Ascending aorta (tissue), 2 donors: ENCODE measurements at regions not wholly inside any gene's neighbourhood (a gene's known extent, or its start where the extent isn't known, plus 50 kb on each side); places are given as distances from the start of the nearest gene placed in this dataset.

Experiments used
- DNase-seq, 2 donors: peaks; one replicate each; pipeline ENCODE4 v3.0.0-alpha.2; 2019; ENCODE audit warnings: low spot score in 2 of 2
- H3K27ac ChIP-seq, 2 donors: fragments of 200-600 bp; sonication (generic); one replicate each; pipeline ENCODE4 v1.5.1; 2016 to 2017; ENCODE audit warnings: mild to moderate bottlenecking in 1 of 2
- H3K27me3 ChIP-seq: fragments of 200-600 bp; sonication (generic); one replicate; pipeline ENCODE4 v1.5.1; 2017
- H3K36me3 ChIP-seq, 2 donors: fragments of 200-600 bp; sonication (generic); one replicate each; pipeline ENCODE4 v1.5.1; 2016
- H3K4me1 ChIP-seq, 2 donors: fragments of 200-600 bp; sonication (generic); one replicate each; pipeline ENCODE4 v1.5.1; 2016 to 2017; ENCODE audit warnings: mild to moderate bottlenecking in 1 of 2
- H3K4me3 ChIP-seq, 2 donors: fragments of 200-600 bp; sonication (generic); one replicate each; pipeline ENCODE4 v1.5.1; 2016 to 2017; ENCODE audit warnings: mild to moderate bottlenecking in 1 of 2
- H3K9me3 ChIP-seq, 2 donors: fragments of 200-600 bp; sonication (generic); one replicate each; pipeline ENCODE4 v1.5.1; 2016
- CTCF ChIP-seq, 3 experiments: fragments of 200-600 bp in 2 of 3; fragments of 450-650 bp in 1 of 3; sonication (generic) in 2 of 3; IDR thresholded peaks; one replicate each; pipeline ENCODE4 v1.5.1; 2016 to 2019; ENCODE audit warnings: antibody characterized with exemption in 3 of 3, mild to moderate bottlenecking in 1 of 3, moderate library complexity in 1 of 3
- intact Hi-C: fragments of 100-400 bp; cut with DNase I; formaldehyde crosslinking; loops from one replicate; pipeline ENCODE4 v1.15.1; 2023

GRCh38 chr20:7722564-7722963 is 217.7 kb downstream of the HAO1 start:
- intact Hi-C loops, result no loop called here
- no peaks in the 10 kb centered on the region for H3K36me3 ChIP-seq
- no peak overlapping the region for H3K27ac ChIP-seq
- H3K9me3 ChIP-seq, result no peaks in the 10 kb centered on the region
- no peak for TF ChIP-seq CTCF (IDR thresholded peaks at IDR 0.05)
- DNase-seq, result no peak
- H3K4me3 ChIP-seq, result no peak overlapping the region
- no peaks in the 10 kb centered on the region for H3K27me3 ChIP-seq
- no peaks in the 10 kb centered on the region for H3K4me1 ChIP-seq

- no peak overlapping the region for H3K27ac ChIP-seq
These were observed 217.0 kb downstream of the HAO1 start for GRCh38 chr20:7723284-7723683.

GRCh38 chr20:7728338-7728737 is 211.9 kb downstream of the HAO1 start:
- no peaks in the 10 kb centered on the region for H3K36me3 ChIP-seq
- TF ChIP-seq CTCF (IDR thresholded peaks at IDR 0.05), result no peak
- no peaks in the 10 kb centered on the region for H3K4me1 ChIP-seq
- no peak overlapping the region for H3K27ac ChIP-seq
- H3K4me3 ChIP-seq, result no peak overlapping the region
- H3K27me3 ChIP-seq, result no peaks in the 10 kb centered on the region
- DNase-seq, result no peak
- H3K9me3 ChIP-seq, result no peaks in the 10 kb centered on the region
- intact Hi-C loops, result no loop called here

More at GRCh38 chr20:7723284-7723683, 217.0 kb downstream of the HAO1 start:
- Histone ChIP-seq H3K36me3 (no peaks in the 10 kb centered on the region), H3K4me1 (no peaks in the 10 kb centered on the region), H3K27me3 (no peaks in the 10 kb centered on the region), H3K9me3 (no peaks in the 10 kb centered on the region), H3K4me3 (no peak overlapping the region)
- intact Hi-C loops, result no loop called here
- DNase-seq, result no peak
- no peak for TF ChIP-seq CTCF (IDR thresholded peaks at IDR 0.05)

GRCh38 chr20:7734216-7734615 is 206.0 kb downstream of the HAO1 start:
- Histone ChIP-seq H3K36me3 (no peaks in the 10 kb centered on the region), H3K27me3 (no peaks in the 10 kb centered on the region), H3K4me1 (no peaks in the 10 kb centered on the region), H3K4me3 (no peak overlapping the region), H3K9me3 (no peaks in the 10 kb centered on the region), H3K27ac (no peak overlapping the region)
- intact Hi-C loops, result no loop called here
- no peak for DNase-seq
- TF ChIP-seq CTCF (IDR thresholded peaks at IDR 0.05), result no peak

GRCh38 chr20:7736336-7736735 is 203.9 kb downstream of the HAO1 start:
- intact Hi-C loops, result no loop called here
- Histone ChIP-seq H3K36me3 (no peaks in the 10 kb centered on the region), H3K9me3 (no peaks in the 10 kb centered on the region), H3K4me3 (no peak overlapping the region), H3K27me3 (no peaks in the 10 kb centered on the region), H3K27ac (no peak overlapping the region), H3K4me1 (no peaks in the 10 kb centered on the region)
- no peak for TF ChIP-seq CTCF (IDR thresholded peaks at IDR 0.05)
- no peak for DNase-seq

- Histone ChIP-seq H3K27ac (no peak overlapping the region), H3K4me3 (no peak overlapping the region), H3K36me3 (no peaks in the 10 kb centered on the region), H3K27me3 (no peaks in the 10 kb centered on the region), H3K4me1 (no peaks in the 10 kb centered on the region), H3K9me3 (no peaks in the 10 kb centered on the region)
- intact Hi-C loops, result no loop called here
- no peak for DNase-seq
- TF ChIP-seq CTCF (IDR thresholded peaks at IDR 0.05), result no peak
These were observed 198.4 kb downstream of the HAO1 start for GRCh38 chr20:7741866-7742265.
